HepG2 (cell line): ENCODE measurements at regions not wholly inside any gene's neighbourhood (a gene's known extent, or its start where the extent isn't known, plus 50 kb on each side); places are given as distances from the start of the nearest gene placed in this dataset.

Experiments
- CTCF ChIP-seq: sonication (generic); formaldehyde crosslinking; IDR thresholded peaks from 2 replicates; pipeline ENCODE4 v1.5.0; 2020; ENCODE audit warnings: mild to moderate bottlenecking, missing genetic modification reagents, moderate library complexity
- KLF6 ChIP-seq: IDR thresholded peaks from 2 replicates; pipeline ENCODE4 v1.8.0; 2016; ENCODE audit warnings: missing biosample characterization, missing genetic modification reagents
- MXD1 ChIP-seq: sonication (generic); formaldehyde crosslinking; IDR thresholded peaks from 2 replicates; pipeline ENCODE4 v1.4.0; 2020; ENCODE audit warnings: mild to moderate bottlenecking, missing genetic modification reagents
- NFYB ChIP-seq: sonication (generic); formaldehyde crosslinking; IDR thresholded peaks from 2 replicates; pipeline ENCODE4 v1.4.0; 2020; ENCODE audit warnings: missing genetic modification reagents
- NR1H2 ChIP-seq: sonication (generic); formaldehyde crosslinking; IDR thresholded peaks from 2 replicates; pipeline ENCODE4 v1.8.1; 2022; ENCODE audit warnings: low read depth, missing genetic modification reagents, borderline replicate concordance
- POLR2A ChIP-seq, 2 experiments: IDR thresholded peaks; 2 replicates each; pipeline ENCODE4 v1.6.1; 2011; ENCODE audit warnings: low read depth in 2 of 2, low read length in 2 of 2, mild to moderate bottlenecking in 1 of 2, moderate library complexity in 1 of 2; ENCODE audit not compliant: insufficient read depth in 1 of 2
- RNF2 ChIP-seq: fragments of 450-650 bp; conservative IDR thresholded peaks from 2 replicates; pipeline ENCODE4 v1.6.1; 2016; ENCODE audit warnings: low read depth
- ZKSCAN1 ChIP-seq: fragments of 150-350 bp; IDR thresholded peaks from 2 replicates; pipeline ENCODE4 v1.6.1; 2014; ENCODE audit warnings: low read length

GRCh38 chr2:150280231-150280630, 207.2 kb downstream of the RND3 start:
- no peak for TF ChIP-seq NFYB (CRISPR knock-in tag)
- TF ChIP-seq ZKSCAN1, result no peak
- no peak for TF ChIP-seq NR1H2
- TF ChIP-seq RNF2, result no peak
- no peak for TF ChIP-seq MXD1 (CRISPR knock-in tag)
- no peak for TF ChIP-seq KLF6 (CRISPR knock-in tag)
- TF ChIP-seq CTCF (CRISPR knock-in tag), result no peak
- TF ChIP-seq POLR2A (IDR thresholded peaks at IDR 0.05; ENCODE audit: insufficient read depth in 1 of 2, low read depth in 2 of 2, low read length in 2 of 2), result no peak
